Gastroesophageal sphincter (tissue), 4 donors: ENCODE measurements at regions not wholly inside any gene's neighbourhood (a gene's known extent, or its start where the extent isn't known, plus 50 kb on each side); places are given as distances from the start of the nearest gene placed in this dataset.

ENCODE experiments used
- ATAC-seq: fragments of 150-250 bp; one replicate; pipeline ENCODE4 v1.9.1; 2016; ENCODE audit warnings: mild to moderate bottlenecking, moderate library complexity
- H3K27ac ChIP-seq, 4 donors: fragments of 200-600 bp; sonication (generic) in 3 of 4; 1 replicate in 3 of 4; 2 replicates in 1 of 4; pipeline ENCODE4 v1.5.1; 2016 to 2019
- H3K27me3 ChIP-seq: fragments of 200-600 bp; sonication (generic); one replicate; pipeline ENCODE4 v1.5.1; 2019
- H3K36me3 ChIP-seq, 2 donors: fragments of 200-600 bp; sonication (generic); one replicate each; pipeline ENCODE4 v1.5.1; 2019; ENCODE audit warnings: control low read depth in 1 of 2
- H3K4me1 ChIP-seq, 3 donors: fragments of 200-600 bp; sonication (generic); 1 replicate in 2 of 3; 2 replicates in 1 of 3; pipeline ENCODE4 v1.5.1; 2016 to 2019; ENCODE audit warnings: control low read depth in 2 of 3
- H3K4me3 ChIP-seq, 2 donors: fragments of 200-600 bp; sonication (generic); one replicate each; pipeline ENCODE4 v1.5.1; 2019; ENCODE audit warnings: mild to moderate bottlenecking in 1 of 2, moderate library complexity in 1 of 2
- H3K9me3 ChIP-seq, 3 donors: fragments of 200-600 bp; sonication (generic); one replicate each; pipeline ENCODE4 v1.5.1; 2017 to 2019; ENCODE audit warnings: control low read depth in 2 of 3
- EP300 ChIP-seq: sonication (generic); formaldehyde crosslinking; IDR thresholded peaks from one replicate; pipeline ENCODE4 v1.6.1; 2017; ENCODE audit warnings: antibody characterized with exemption, mild to moderate bottlenecking
- POLR2A ChIP-seq, 2 donors: fragments of 450-650 bp; IDR thresholded peaks; one replicate each; pipeline ENCODE4 v1.6.1; 2017; ENCODE audit warnings: antibody characterized with exemption in 2 of 2, mild to moderate bottlenecking in 2 of 2, moderate library complexity in 1 of 2
- POLR2AphosphoS5 ChIP-seq: sonication (generic); formaldehyde crosslinking; IDR thresholded peaks from one replicate; pipeline ENCODE4 v1.6.1; 2017; ENCODE audit warnings: antibody characterized with exemption
- WGBS, 2 donors: methylation state at CpG; one replicate each; pipeline ENCODE4 v1.1.5; 2018; ENCODE audit warnings: low coverage in 1 of 2; 5-methylcytosine and 5-hydroxymethylcytosine counted together
- TF ChIP-seq, protein P1 (sequence below), 4 experiments: fragments of 200-600 bp in 2 of 4; fragments of 450-650 bp in 2 of 4; sonication (generic) in 1 of 4; IDR thresholded peaks; one replicate each; pipeline ENCODE4 v1.5.1; 2017 to 2019; ENCODE audit warnings: antibody characterized with exemption in 4 of 4, mild to moderate bottlenecking in 2 of 4, moderate library complexity in 2 of 4

DNA sequence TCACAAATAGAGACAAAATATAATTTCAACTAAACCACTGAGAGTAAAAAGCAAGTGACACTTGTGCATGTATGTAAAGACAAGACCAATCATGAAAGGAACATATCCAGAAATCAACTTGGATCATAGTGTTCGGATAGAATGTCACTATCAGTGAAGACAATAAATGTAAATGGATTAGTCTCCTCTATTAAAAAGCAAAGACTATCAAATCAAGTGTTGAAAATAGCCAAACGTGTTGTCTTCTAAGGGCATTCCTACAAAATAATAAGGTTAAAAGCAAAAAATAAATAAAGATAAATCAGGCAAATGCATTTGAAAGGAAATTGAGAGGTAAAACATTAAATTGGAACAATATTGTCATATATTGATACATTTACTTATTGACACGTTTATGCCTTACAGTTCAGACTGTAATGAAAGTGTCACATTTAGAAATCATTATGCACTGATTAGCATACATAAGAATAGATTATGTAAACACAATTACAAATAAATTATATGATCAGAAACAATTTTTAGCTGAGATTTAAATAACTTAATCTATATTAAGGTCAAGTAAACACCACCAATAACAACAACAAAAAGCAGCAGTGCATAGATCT, 1100.1 kb downstream of the BRD1 start:
- TF ChIP-seq EP300, result no peak
- no peak for TF ChIP-seq POLR2A (IDR thresholded peaks at IDR 0.05)
- no peak for TF ChIP-seq POLR2AphosphoS5
- TF ChIP-seq, protein P1, sequence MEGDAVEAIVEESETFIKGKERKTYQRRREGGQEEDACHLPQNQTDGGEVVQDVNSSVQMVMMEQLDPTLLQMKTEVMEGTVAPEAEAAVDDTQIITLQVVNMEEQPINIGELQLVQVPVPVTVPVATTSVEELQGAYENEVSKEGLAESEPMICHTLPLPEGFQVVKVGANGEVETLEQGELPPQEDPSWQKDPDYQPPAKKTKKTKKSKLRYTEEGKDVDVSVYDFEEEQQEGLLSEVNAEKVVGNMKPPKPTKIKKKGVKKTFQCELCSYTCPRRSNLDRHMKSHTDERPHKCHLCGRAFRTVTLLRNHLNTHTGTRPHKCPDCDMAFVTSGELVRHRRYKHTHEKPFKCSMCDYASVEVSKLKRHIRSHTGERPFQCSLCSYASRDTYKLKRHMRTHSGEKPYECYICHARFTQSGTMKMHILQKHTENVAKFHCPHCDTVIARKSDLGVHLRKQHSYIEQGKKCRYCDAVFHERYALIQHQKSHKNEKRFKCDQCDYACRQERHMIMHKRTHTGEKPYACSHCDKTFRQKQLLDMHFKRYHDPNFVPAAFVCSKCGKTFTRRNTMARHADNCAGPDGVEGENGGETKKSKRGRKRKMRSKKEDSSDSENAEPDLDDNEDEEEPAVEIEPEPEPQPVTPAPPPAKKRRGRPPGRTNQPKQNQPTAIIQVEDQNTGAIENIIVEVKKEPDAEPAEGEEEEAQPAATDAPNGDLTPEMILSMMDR (IDR thresholded peaks at IDR 0.05), result no peak
- no peak for ATAC-seq
- WGBS, 2 donors, result 75 to 90% methylated on average over 3 of the region's 3 CpGs

DNA sequence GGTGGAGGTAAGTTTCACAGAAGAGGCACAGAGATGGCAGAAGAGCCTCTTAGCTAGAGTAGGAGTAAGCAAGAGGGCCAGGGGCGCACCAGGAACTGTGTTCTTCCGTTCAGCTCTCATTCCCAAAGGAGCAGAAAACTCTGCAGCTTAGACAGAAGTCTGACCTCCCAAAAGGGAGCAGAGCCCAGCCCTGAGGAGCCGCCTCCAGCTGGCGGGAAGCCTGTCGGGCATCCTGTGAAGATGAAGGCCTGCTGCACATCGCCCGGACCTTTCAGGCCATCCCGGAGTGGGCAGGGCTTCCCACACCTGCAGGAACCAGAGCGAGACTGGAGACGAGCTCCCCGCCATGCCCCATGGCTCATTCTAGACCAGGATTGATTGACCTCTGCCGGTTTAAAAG, 1102.8 kb downstream of the BRD1 start:
- H3K4me1 ChIP-seq, result no peaks in the 10 kb centered on the region
- WGBS, 2 donors, result 67 to 80% methylated on average over 1 of the region's 12 CpGs
- no peaks in the 10 kb centered on the region for H3K36me3 ChIP-seq
- TF ChIP-seq, protein P1 (IDR thresholded peaks at IDR 0.05), result no peak
- TF ChIP-seq POLR2A (IDR thresholded peaks at IDR 0.05), result no peak
- no peak for TF ChIP-seq EP300
- TF ChIP-seq POLR2AphosphoS5, result no peak
- no peak overlapping the region for H3K27ac ChIP-seq
- no peak for ATAC-seq
- no peak overlapping the region for H3K4me3 ChIP-seq
- H3K27me3 ChIP-seq, result peaks cover 27% of the 10 kb centered on the region
- peaks cover 0 to 38% (median 0%) of the 10 kb centered on the region in 3 donors for H3K9me3 ChIP-seq

More for the DNA sequence above, 1100.1 kb downstream of the BRD1 start:
- Histone ChIP-seq H3K4me1 (no peaks in the 10 kb centered on the region), H3K27me3 (peaks cover 16% of the 10 kb centered on the region), H3K4me3 (no peak overlapping the region), H3K36me3 (no peaks in the 10 kb centered on the region), H3K27ac (no peak overlapping the region), H3K9me3 (peaks cover 0 to 38% (median 0%) of the 10 kb centered on the region in 3 donors)

DNA sequence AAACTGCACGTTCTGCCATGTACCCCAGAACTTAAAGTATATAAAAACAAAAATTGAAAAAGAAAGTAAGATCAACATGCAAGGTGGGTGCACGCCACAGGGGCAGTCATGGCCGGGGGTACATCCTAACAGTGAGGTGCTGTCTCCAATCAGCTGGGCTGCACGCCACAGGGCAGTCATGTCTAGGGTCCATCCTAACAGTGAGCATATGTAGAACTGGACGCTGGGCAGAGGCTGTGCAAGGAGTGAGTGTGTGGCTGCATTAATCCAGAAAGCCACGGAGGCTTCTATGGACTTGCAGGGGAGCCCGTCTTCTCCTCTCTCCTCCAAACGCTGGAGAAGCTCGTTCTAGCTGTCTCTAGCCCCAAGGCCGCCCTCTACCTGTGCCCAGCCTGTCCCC, 1105.0 kb downstream of the BRD1 start:
- H3K4me1 ChIP-seq, result no peaks in the 10 kb centered on the region
- WGBS, 2 donors, result 75 to 84% methylated on average over 6 to 10 of the region's 10 CpGs
- ATAC-seq, result no peak

DNA sequence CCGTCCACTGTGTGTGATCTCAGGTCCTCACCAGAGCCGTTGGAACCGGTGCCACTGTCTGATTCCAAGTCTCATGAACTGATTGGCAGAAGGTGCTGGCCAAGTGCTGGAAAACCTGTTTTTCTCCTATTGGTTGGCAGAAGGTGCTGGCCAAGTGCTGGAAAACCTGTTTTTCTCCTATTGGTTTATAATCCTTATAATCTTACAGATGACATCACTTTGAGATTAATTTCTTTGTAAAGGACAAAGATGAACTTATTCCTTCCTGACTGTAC, 1106.3 kb downstream of the BRD1 start:
- WGBS, 2 donors, result 73% methylated on average over 2 of the region's 3 CpGs; no CpG with 5 or more reads in 1 of the 2 donors
- no peak overlapping the region for H3K27ac ChIP-seq
- H3K9me3 ChIP-seq, result peaks cover 0 to 17% (median 0%) of the 10 kb centered on the region in 3 donors
- no peak for ATAC-seq
- H3K27me3 ChIP-seq, result peaks cover 55% of the 10 kb centered on the region
- H3K4me1 ChIP-seq, result no peaks in the 10 kb centered on the region
- TF ChIP-seq POLR2A (IDR thresholded peaks at IDR 0.05) (no peak), EP300 (no peak), POLR2AphosphoS5 (no peak)
- TF ChIP-seq, protein P1 (IDR thresholded peaks at IDR 0.05), result no peak
- no peaks in the 10 kb centered on the region for H3K36me3 ChIP-seq
- H3K4me3 ChIP-seq, result no peak overlapping the region

More for the DNA sequence above, 1105.0 kb downstream of the BRD1 start:
- no peak overlapping the region for H3K27ac ChIP-seq
- H3K9me3 ChIP-seq, result peaks cover 0 to 29% (median 0%) of the 10 kb centered on the region in 3 donors
- no peaks in the 10 kb centered on the region for H3K36me3 ChIP-seq
- TF ChIP-seq, protein P1 (IDR thresholded peaks at IDR 0.05), result no peak
- TF ChIP-seq EP300 (no peak), POLR2A (IDR thresholded peaks at IDR 0.05) (no peak), POLR2AphosphoS5 (no peak)
- H3K27me3 ChIP-seq, result peaks cover 50% of the 10 kb centered on the region
- no peak overlapping the region for H3K4me3 ChIP-seq

DNA sequence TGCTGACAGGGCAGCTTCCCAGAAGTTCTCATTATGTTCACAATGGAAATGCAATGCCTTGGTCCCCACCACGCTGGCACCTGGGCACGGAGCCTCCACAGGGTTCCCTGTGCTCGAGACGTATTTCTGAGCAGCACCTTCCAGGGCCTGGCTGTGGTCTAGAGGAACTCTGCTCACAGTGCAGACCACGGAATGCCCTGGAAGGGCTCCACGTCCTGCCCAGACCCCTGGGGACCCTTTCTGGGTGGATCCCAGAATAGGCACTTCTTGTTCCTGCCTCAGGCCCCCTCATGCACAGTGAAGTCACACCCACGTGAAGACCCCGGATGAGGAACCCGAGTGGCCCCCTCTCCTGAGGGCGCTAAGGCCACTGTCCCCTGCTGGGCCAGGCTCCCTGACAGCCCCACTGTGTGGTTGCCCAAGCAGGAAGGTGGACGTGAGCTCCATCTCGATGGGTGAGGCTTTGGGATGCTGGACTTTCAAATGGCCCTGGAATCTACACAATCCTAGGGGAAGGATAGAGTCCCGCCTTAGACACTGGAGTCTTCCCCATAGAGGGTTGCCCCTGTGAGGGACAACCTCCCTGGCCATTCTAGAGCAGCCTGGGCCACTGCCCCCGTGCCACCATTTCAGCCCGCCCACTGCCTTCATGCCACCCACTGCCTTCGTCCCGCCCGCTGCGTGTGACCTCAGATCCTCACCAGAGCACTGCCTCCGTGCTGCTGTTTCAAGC, 1106.8 kb downstream of the BRD1 start:
- no peak for ATAC-seq
- H3K4me3 ChIP-seq, result no peak overlapping the region
- TF ChIP-seq POLR2A (IDR thresholded peaks at IDR 0.05), result no peak
- peaks cover 0 to 19% (median 0%) of the 10 kb centered on the region in 3 donors for H3K9me3 ChIP-seq
- H3K36me3 ChIP-seq, result no peaks in the 10 kb centered on the region
- peaks cover 56% of the 10 kb centered on the region for H3K27me3 ChIP-seq
- H3K4me1 ChIP-seq, result no peaks in the 10 kb centered on the region
- WGBS, 2 donors, result no CpG with 5 or more reads among the region's 20 CpGs
- H3K27ac ChIP-seq, result no peak overlapping the region
